K562 (cell line): ENCODE measurements at regions not wholly inside any gene's neighbourhood (a gene's known extent, or its start where the extent isn't known, plus 50 kb on each side); places are given as distances from the start of the nearest gene placed in this dataset.

Source experiments
- ATAC-seq: fragments of 200-7000 bp; cut with Tn5 transposase; 3 replicates; pipeline ENCODE4 v1.9.1; 2020; ENCODE audit warnings: moderate library complexity
- BruUV-seq: library from RNA; stranded (reverse); fragments of 400-500 nt; replicated peaks from 2 replicates; lab custom pipeline; 2021; lab: Mats Ljungman, UMichigan
- CTCF ChIA-PET: fragments of 300-600 bp; formaldehyde crosslinking; extraction: SDS; loops from one replicate; lab custom pipeline; 2021; ENCODE audit warnings: low intra/inter-chr PET ratio; lab: Yijun Ruan, JAX
- POLR2A ChIA-PET: fragments of 300-600, 350-650 bp; sonication (Branson Sonifier 250); formaldehyde crosslinking; extraction: SDS; loops from one replicate; lab custom pipeline; 2021; ENCODE audit warnings: antibody characterized with exemption, inconsistent platforms; lab: Yijun Ruan, JAX
- DNase-seq, 4 experiments: peaks; one replicate each; pipeline versions ENCODE4 v3.0.0 to v3.0.0-alpha.2; 2011 to 2018; ENCODE audit warnings: low spot score in 3 of 4, mixed read lengths in 3 of 4; ENCODE audit errors: extremely low read depth in 1 of 4
- FAIRE-seq: peaks from 2 replicates; lab custom pipeline; 2011; peaks lifted over from hg19 to GRCh38; lab: Jason Lieb, UNC
- H2AFZ ChIP-seq: 2 replicates; pipeline ENCODE4 v1.6.0; 2011; ENCODE audit warnings: low read depth, low read length, control low read depth, inconsistent platforms
- H3K27ac ChIP-seq: fragments of 200-600 bp; 3 replicates; pipeline ENCODE4 v1.8.0; 2011; ENCODE audit warnings: low read depth, mild to moderate bottlenecking, control low read depth, inconsistent platforms, low read length, moderate library complexity, mixed read lengths; ENCODE audit errors: extremely low read depth
- H3K27me3 ChIP-seq, 2 experiments: fragments of 300-600 bp in 1 of 2; 2 replicates in 1 of 2; 3 replicates in 1 of 2; pipeline versions ENCODE4 v1.6.0 to v1.8.0; 2011; ENCODE audit warnings: inconsistent platforms in 2 of 2, low read length in 2 of 2, mild to moderate bottlenecking in 1 of 2, mixed read lengths in 1 of 2, moderate library complexity in 1 of 2; ENCODE audit not compliant: control insufficient read depth in 2 of 2, insufficient read depth in 2 of 2
- H3K36me3 ChIP-seq: fragments of 300-600 bp; 3 replicates; pipeline ENCODE4 v1.8.0; 2011; ENCODE audit warnings: mild to moderate bottlenecking, low read length, inconsistent platforms; ENCODE audit not compliant: control insufficient read depth, insufficient read depth
- H3K4me1 ChIP-seq, 2 experiments: fragments of 200-600 bp in 1 of 2; replicated peaks in 1 of 2; 2 replicates in 1 of 2; 3 replicates in 1 of 2; pipeline versions ENCODE4 v1.5.1 to v1.8.0; 2011; ENCODE audit warnings: inconsistent platforms in 2 of 2, low read length in 2 of 2, mild to moderate bottlenecking in 1 of 2, mixed read lengths in 1 of 2, moderate library complexity in 1 of 2; ENCODE audit not compliant: control insufficient read depth in 2 of 2, insufficient read depth in 2 of 2
- H3K4me2 ChIP-seq: 2 replicates; pipeline ENCODE4 v1.6.1; 2011; ENCODE audit warnings: low read length, control low read depth, inconsistent platforms, mixed read lengths; ENCODE audit not compliant: insufficient read depth
- H3K4me3 ChIP-seq: fragments of 200-600 bp; sonication (generic), shearing (Covaris generic); 2 replicates; pipeline ENCODE4 v1.5.1; 2016; ENCODE audit warnings: control low read depth, inconsistent platforms
- H3K79me2 ChIP-seq: fragments of 200-600 bp; 3 replicates; pipeline ENCODE4 v1.8.0; 2011; ENCODE audit warnings: low read length, inconsistent platforms; ENCODE audit not compliant: control insufficient read depth, insufficient read depth
- H3K9ac ChIP-seq, 2 experiments: 2 replicates each; pipeline versions ENCODE4 v1.6.0 to v1.6.1; 2011; ENCODE audit warnings: low read depth in 2 of 2, low read length in 2 of 2, control low read depth in 1 of 2, inconsistent platforms in 1 of 2, mild to moderate bottlenecking in 1 of 2, mixed read lengths in 1 of 2; ENCODE audit not compliant: insufficient read depth in 1 of 2
- H3K9me1 ChIP-seq: one replicate; pipeline ENCODE4 v1.6.0; 2011; ENCODE audit warnings: inconsistent platforms, mild to moderate bottlenecking, low read length, moderate library complexity; ENCODE audit not compliant: control insufficient read depth, insufficient read depth
- H3K9me3 ChIP-seq: replicated peaks from 2 replicates; pipeline ENCODE4 v1.5.1; 2011; ENCODE audit warnings: low read depth, low read length, inconsistent platforms; ENCODE audit not compliant: control insufficient read depth, insufficient read depth
- H4K20me1 ChIP-seq: replicated peaks from 2 replicates; pipeline ENCODE4 v1.6.1; 2011; ENCODE audit warnings: low read length, inconsistent platforms, mixed read lengths; ENCODE audit not compliant: control insufficient read depth, insufficient read depth
- E2F4 ChIP-seq: sonication (generic); formaldehyde crosslinking; IDR thresholded peaks from 2 replicates; pipeline ENCODE4 v1.8.0; 2022; ENCODE audit warnings: mild to moderate bottlenecking, low read depth, missing genetic modification reagents
- E2F5 ChIP-seq: sonication (generic); formaldehyde crosslinking; IDR thresholded peaks from 2 replicates; pipeline ENCODE4 v1.8.0; 2022; ENCODE audit warnings: mild to moderate bottlenecking, missing genetic modification reagents
- KAT2B ChIP-seq: IDR thresholded peaks from one replicate; pipeline ENCODE4 v1.6.1; 2012; ENCODE audit warnings: low read depth, mild to moderate bottlenecking, control low read depth, inconsistent platforms, low read length, moderate library complexity
- MTA2 ChIP-seq: fragments of 450-650 bp; IDR thresholded peaks from 2 replicates; pipeline ENCODE4 v1.6.1; 2016; ENCODE audit warnings: low read depth
- SIX5 ChIP-seq, 2 experiments: IDR thresholded peaks; 2 replicates each; pipeline ENCODE4 v1.6.1; 2011; ENCODE audit warnings: low read length in 2 of 2, borderline replicate concordance in 1 of 2, low read depth in 1 of 2, mild to moderate bottlenecking in 1 of 2, moderate library complexity in 1 of 2; ENCODE audit not compliant: insufficient read depth in 1 of 2
- SP2 ChIP-seq: IDR thresholded peaks from 2 replicates; pipeline ENCODE4 v1.6.1; 2011; ENCODE audit warnings: mild to moderate bottlenecking, low read depth, low read length, moderate library complexity; ENCODE audit not compliant: poor library complexity, severe bottlenecking; ENCODE audit errors: extremely low read depth
- STAT5A ChIP-seq: IDR thresholded peaks from 2 replicates; pipeline ENCODE4 v1.6.1; 2012; ENCODE audit warnings: low read length, inconsistent platforms, borderline replicate concordance
- WHSC1 ChIP-seq: IDR thresholded peaks from one replicate; pipeline ENCODE4 v1.6.1; 2012; ENCODE audit warnings: low read length, control low read depth, inconsistent platforms
- ZC3H4 ChIP-seq: sonication (generic); formaldehyde crosslinking; IDR thresholded peaks from 2 replicates; pipeline ENCODE4 v1.9.0; 2021; ENCODE audit warnings: missing genetic modification reagents, borderline replicate concordance
- ZNF436 ChIP-seq: fragments of 250-450, 450-650 bp; sonication (Bioruptor Pico); formaldehyde crosslinking; IDR thresholded peaks from 2 replicates; pipeline ENCODE4 v1.7.0; 2020; ENCODE audit warnings: mild to moderate bottlenecking
- ZNF551 ChIP-seq: fragments of 250-450 bp; sonication (Bioruptor Pico); IDR thresholded peaks from 2 replicates; pipeline ENCODE4 v1.5.0; 2021; ENCODE audit warnings: mild to moderate bottlenecking, moderate library complexity
- WGBS: fragments of 100-300 bp; shearing (Covaris generic); methylation state at CpG from one replicate; pipeline ENCODE4 v1.1.6; 2016; ENCODE audit warnings: low coverage, mixed read lengths; ENCODE audit not compliant: insufficient coverage; ENCODE audit errors: missing lambda C conversion rate; 5-methylcytosine and 5-hydroxymethylcytosine counted together
- in situ Hi-C: fragments of 300-500 bp; cut with MboI; formaldehyde crosslinking; loops from 4 replicates; pipeline ENCODE4 v1.15.0; 2018; ENCODE audit warnings: inconsistent platforms, mixed read lengths
- intact Hi-C: fragments of 100-400 bp; cut with micrococcal nuclease; formaldehyde crosslinking; loops from 2 replicates; pipeline ENCODE4 v1.14.2; 2022
- TF ChIP-seq, protein P1 (sequence below): IDR thresholded peaks from 2 replicates; pipeline ENCODE4 v1.6.1; 2011; ENCODE audit warnings: borderline replicate concordance, low read depth, mild to moderate bottlenecking, moderate library complexity, low read length; ENCODE audit not compliant: insufficient read depth, poor library complexity, severe bottlenecking

GRCh38 chr5:173451651-173452050 is 123.4 kb upstream of the STC2 start:
- H3K9me1 ChIP-seq, result no peaks in the 10 kb centered on the region
- in situ Hi-C loops (no loop called here), intact Hi-C loops (loop anchor here (2.0 kb wide), 1 partner anchor 121 kb away; no protein-coding TSS in a partner anchor)
- no peaks in the 10 kb centered on the region for H4K20me1 ChIP-seq
- H2AFZ ChIP-seq, result no peak overlapping the region
- ChIA-PET POLR2A (no interaction called here), CTCF (no interaction called here)
- WGBS, result 37% methylated on average over 2 of the region's 2 CpGs
- peaks cover 3 to 25% of the 10 kb centered on the region in 2 experiments; a peak in 3 of 5 replicates for H3K4me1 ChIP-seq
- DNase-seq (no peak), FAIRE-seq (no peak), ATAC-seq (no peak)
- H3K27me3 ChIP-seq, result peaks cover 0 to 10% of the 10 kb centered on the region in 2 experiments; a peak in 2 of 5 replicates
- no peaks in the 10 kb centered on the region for H3K79me2 ChIP-seq
- H3K4me3 ChIP-seq, result no peak overlapping the region
- no peak overlapping the region for H3K4me2 ChIP-seq
- no peak overlapping the region for H3K9ac ChIP-seq
- no peaks in the 10 kb centered on the region for H3K36me3 ChIP-seq
- no peak for TF ChIP-seq MTA2
- no peak for TF ChIP-seq SIX5 (IDR thresholded peaks at IDR 0.05; ENCODE audit: borderline replicate concordance in 1 of 2, insufficient read depth in 1 of 2, low read depth in 1 of 2, low read length in 2 of 2)
- TF ChIP-seq ZNF551, result no peak
- TF ChIP-seq SP2, result no peak
- H3K9me3 ChIP-seq, result no peaks in the 10 kb centered on the region
- BruUV-seq, result no TSS peak
- no peak overlapping the region for H3K27ac ChIP-seq

DNA sequence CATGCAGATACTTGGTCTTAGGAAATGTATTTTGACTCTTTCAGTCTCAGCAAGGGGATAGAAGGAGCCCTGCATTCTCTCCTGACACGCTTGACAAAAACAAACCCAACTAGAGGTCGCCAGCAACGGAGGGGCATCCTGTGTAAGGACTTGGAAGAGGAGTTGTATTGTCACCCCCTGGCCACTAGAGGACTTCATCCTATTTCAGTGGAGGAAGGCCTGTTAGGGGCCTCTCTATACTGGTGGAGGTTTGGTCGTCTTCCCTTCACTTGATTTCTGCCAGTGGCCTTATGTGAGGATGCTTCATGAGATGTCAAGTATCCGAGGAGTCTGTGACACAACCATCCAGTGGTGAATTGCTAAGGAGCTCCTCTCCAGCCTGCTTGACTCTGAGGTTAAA is 122.8 kb upstream of the STC2 start:
- DNase-seq (peak; percentile 44 to 65 (median 60)), FAIRE-seq (peak; percentile 80), ATAC-seq (peak; percentile 84)
- intact Hi-C loops (loop anchor here (2.0 kb wide), 1 partner anchor 122 kb away; no protein-coding TSS in a partner anchor), in situ Hi-C loops (no loop called here)
- no peaks in the 10 kb centered on the region for H3K36me3 ChIP-seq
- no peaks in the 10 kb centered on the region for H4K20me1 ChIP-seq
- 0 out of 2 replicates have a peak overlapping the region, but pooled peaks have one; percentile 33 for H2AFZ ChIP-seq
- H3K4me2 ChIP-seq, result no peak overlapping the region
- no peak overlapping the region for H3K9ac ChIP-seq
- H3K9me1 ChIP-seq, result no peaks in the 10 kb centered on the region
- no peak overlapping the region for H3K4me3 ChIP-seq
- H3K79me2 ChIP-seq, result no peaks in the 10 kb centered on the region
- BruUV-seq, result no TSS peak
- H3K9me3 ChIP-seq, result no peaks in the 10 kb centered on the region
- ChIA-PET POLR2A (no interaction called here), CTCF (no interaction called here)
- peaks cover 0 to 10% of the 10 kb centered on the region in 2 experiments; a peak in 2 of 5 replicates for H3K27me3 ChIP-seq
- WGBS, result 8% methylated on average over 5 of the region's 5 CpGs
- H3K4me1 ChIP-seq, result peaks cover 3 to 22% of the 10 kb centered on the region in 2 experiments; a peak in 3 of 5 replicates
- no peak overlapping the region for H3K27ac ChIP-seq
- TF ChIP-seq ZC3H4 (no peak), WHSC1 (no peak), E2F4 (no peak), STAT5A (no peak), KAT2B (no peak), ZNF436 (CRISPR knock-in tag) (no peak), E2F5 (no peak)
- TF ChIP-seq, protein P1, sequence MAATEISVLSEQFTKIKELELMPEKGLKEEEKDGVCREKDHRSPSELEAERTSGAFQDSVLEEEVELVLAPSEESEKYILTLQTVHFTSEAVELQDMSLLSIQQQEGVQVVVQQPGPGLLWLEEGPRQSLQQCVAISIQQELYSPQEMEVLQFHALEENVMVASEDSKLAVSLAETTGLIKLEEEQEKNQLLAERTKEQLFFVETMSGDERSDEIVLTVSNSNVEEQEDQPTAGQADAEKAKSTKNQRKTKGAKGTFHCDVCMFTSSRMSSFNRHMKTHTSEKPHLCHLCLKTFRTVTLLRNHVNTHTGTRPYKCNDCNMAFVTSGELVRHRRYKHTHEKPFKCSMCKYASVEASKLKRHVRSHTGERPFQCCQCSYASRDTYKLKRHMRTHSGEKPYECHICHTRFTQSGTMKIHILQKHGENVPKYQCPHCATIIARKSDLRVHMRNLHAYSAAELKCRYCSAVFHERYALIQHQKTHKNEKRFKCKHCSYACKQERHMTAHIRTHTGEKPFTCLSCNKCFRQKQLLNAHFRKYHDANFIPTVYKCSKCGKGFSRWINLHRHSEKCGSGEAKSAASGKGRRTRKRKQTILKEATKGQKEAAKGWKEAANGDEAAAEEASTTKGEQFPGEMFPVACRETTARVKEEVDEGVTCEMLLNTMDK, result peak; percentile 45
